Esophagus muscularis mucosa (tissue), 4 donors: ENCODE measurements at regions not wholly inside any gene's neighbourhood (a gene's known extent, or its start where the extent isn't known, plus 50 kb on each side); places are given as distances from the start of the nearest gene placed in this dataset.

Source experiments
- DNase-seq: peaks from one replicate; pipeline ENCODE4 v3.0.0-alpha.2; 2017; ENCODE audit errors: extremely low spot score
- H3K27ac ChIP-seq, 4 donors: fragments of 200-600 bp; sonication (generic); replicated peaks in 1 of 4; 1 replicate in 3 of 4; 2 replicates in 1 of 4; pipeline ENCODE4 v1.5.1; 2016 to 2019; ENCODE audit warnings: mild to moderate bottlenecking in 1 of 4
- H3K27me3 ChIP-seq, 4 donors: fragments of 200-600 bp; sonication (generic); one replicate each; pipeline versions ENCODE4 v1.5.1 to v1.6.0; 2016 to 2019
- H3K36me3 ChIP-seq, 4 donors: fragments of 200-600 bp; sonication (generic); one replicate each; pipeline ENCODE4 v1.5.1; 2016 to 2019
- H3K4me1 ChIP-seq, 4 donors: fragments of 200-600 bp; sonication (generic); one replicate each; pipeline ENCODE4 v1.5.1; 2016 to 2019
- H3K4me3 ChIP-seq, 4 donors: fragments of 200-600 bp; sonication (generic); 1 replicate in 2 of 4; 2 replicates in 2 of 4; pipeline ENCODE4 v1.5.1; 2016 to 2019; ENCODE audit warnings: mild to moderate bottlenecking in 4 of 4, moderate library complexity in 1 of 4
- H3K9me3 ChIP-seq, 4 donors: fragments of 200-600 bp; sonication (generic); 1 replicate in 3 of 4; 2 replicates in 1 of 4; pipeline ENCODE4 v1.5.1; 2016 to 2019
- CTCF ChIP-seq, 3 experiments: fragments of 200-600 bp in 2 of 3; fragments of 450-650 bp in 1 of 3; sonication (generic) in 2 of 3; IDR thresholded peaks; one replicate each; pipeline ENCODE4 v1.5.1; 2017 to 2019; ENCODE audit warnings: antibody characterized with exemption in 3 of 3, mild to moderate bottlenecking in 2 of 3, moderate library complexity in 1 of 3
- EP300 ChIP-seq: sonication (generic); formaldehyde crosslinking; IDR thresholded peaks from one replicate; pipeline ENCODE4 v1.6.1; 2017; ENCODE audit warnings: antibody characterized with exemption
- POLR2A ChIP-seq: fragments of 450-650 bp; IDR thresholded peaks from one replicate; pipeline ENCODE4 v1.6.1; 2017; ENCODE audit warnings: antibody characterized with exemption, moderate library complexity, mild to moderate bottlenecking, low read depth
- POLR2AphosphoS5 ChIP-seq, 2 donors: sonication (generic); formaldehyde crosslinking; IDR thresholded peaks; one replicate each; pipeline ENCODE4 v1.6.1; 2017; ENCODE audit warnings: antibody characterized with exemption in 2 of 2
- WGBS: methylation state at CpG from one replicate; pipeline ENCODE4 v1.1.5; 2018; 5-methylcytosine and 5-hydroxymethylcytosine counted together
- intact Hi-C: fragments of 100-400 bp; cut with DNase I; formaldehyde crosslinking; loops from one replicate; pipeline ENCODE4 v1.15.1; 2023

- no peak for DNase-seq
- Histone ChIP-seq H3K4me3 (no peak overlapping the region), H3K4me1 (no peaks in the 10 kb centered on the region), H3K27ac (no peak overlapping the region), H3K36me3 (no peaks in the 10 kb centered on the region), H3K9me3 (no peaks in the 10 kb centered on the region), H3K27me3 (peaks cover 0 to 7% (median 0%) of the 10 kb centered on the region in 4 donors)
- TF ChIP-seq POLR2AphosphoS5 (IDR thresholded peaks at IDR 0.05): no peak
- TF ChIP-seq CTCF (IDR thresholded peaks at IDR 0.05): no peak
- TF ChIP-seq POLR2A: no peak
- no peak for TF ChIP-seq EP300
- intact Hi-C loops: no loop called here
- WGBS: 83% methylated on average over 5 of the region's 5 CpGs
Observed at GRCh38 chr5:155619688-155620087, 606.1 kb downstream of the KIF4B start.

- H3K4me1 ChIP-seq: no peaks in the 10 kb centered on the region
- H3K4me3 ChIP-seq: no peak overlapping the region
- H3K9me3 ChIP-seq: no peaks in the 10 kb centered on the region
- no peak for DNase-seq
- no peak overlapping the region for H3K27ac ChIP-seq
- peaks cover 0 to 7% (median 0%) of the 10 kb centered on the region in 4 donors for H3K27me3 ChIP-seq
- TF ChIP-seq CTCF (IDR thresholded peaks at IDR 0.05): no peak
- no peak for TF ChIP-seq POLR2AphosphoS5 (IDR thresholded peaks at IDR 0.05)
- no peak for TF ChIP-seq POLR2A
- no peak for TF ChIP-seq EP300
- H3K36me3 ChIP-seq: no peaks in the 10 kb centered on the region
- intact Hi-C loops: no loop called here
- WGBS: 61% methylated on average over 7 of the region's 7 CpGs
Observed at GRCh38 chr5:155620821-155621410, 607.4 kb downstream of the KIF4B start.

GRCh38 chr5:155624597-155625241 is 611.2 kb downstream of the KIF4B start:
- 80% methylated on average over 5 of the region's 5 CpGs for WGBS
- Histone ChIP-seq H3K4me1 (no peaks in the 10 kb centered on the region), H3K27me3 (peaks cover 0 to 7% (median 0%) of the 10 kb centered on the region in 4 donors), H3K36me3 (no peaks in the 10 kb centered on the region), H3K27ac (no peak overlapping the region), H3K4me3 (no peak overlapping the region), H3K9me3 (no peaks in the 10 kb centered on the region)
- DNase-seq: no peak
- no peak for TF ChIP-seq POLR2A
- TF ChIP-seq EP300: no peak
- no peak for TF ChIP-seq POLR2AphosphoS5 (IDR thresholded peaks at IDR 0.05)
- no peak for TF ChIP-seq CTCF (IDR thresholded peaks at IDR 0.05)
- intact Hi-C loops: no loop called here

GRCh38 chr5:155625315-155625714 is 611.8 kb downstream of the KIF4B start:
- Histone ChIP-seq H3K27me3 (peaks cover 0 to 7% (median 0%) of the 10 kb centered on the region in 4 donors), H3K27ac (no peak overlapping the region), H3K4me1 (no peaks in the 10 kb centered on the region), H3K9me3 (no peaks in the 10 kb centered on the region), H3K36me3 (no peaks in the 10 kb centered on the region), H3K4me3 (no peak overlapping the region)
- 47% methylated on average over 3 of the region's 3 CpGs for WGBS
- no peak for DNase-seq
- TF ChIP-seq CTCF (IDR thresholded peaks at IDR 0.05) (no peak), EP300 (no peak), POLR2AphosphoS5 (IDR thresholded peaks at IDR 0.05) (no peak), POLR2A (no peak)
- intact Hi-C loops: no loop called here
